Right atrium auricular region (tissue), 2 donors: ENCODE measurements at regions not wholly inside any gene's neighbourhood (a gene's known extent, or its start where the extent isn't known, plus 50 kb on each side); places are given as distances from the start of the nearest gene placed in this dataset.

Source experiments
- DNase-seq: peaks from one replicate; pipeline ENCODE4 v3.0.0-alpha.2; 2019; ENCODE audit warnings: low spot score
- H3K27ac ChIP-seq, 2 donors: fragments of 200-600 bp; sonication (generic); 1 replicate in 1 of 2; 2 replicates in 1 of 2; pipeline ENCODE4 v1.5.1; 2016 to 2019
- H3K27me3 ChIP-seq, 2 donors: fragments of 200-600 bp; sonication (generic); one replicate each; pipeline versions ENCODE4 v1.5.1 to v1.6.0; 2017 to 2019
- H3K36me3 ChIP-seq: fragments of 200-600 bp; sonication (generic); one replicate; pipeline ENCODE4 v1.5.1; 2016
- H3K4me1 ChIP-seq, 2 donors: fragments of 200-600 bp; sonication (generic); one replicate each; pipeline versions ENCODE4 v1.5.1 to v1.6.0; 2017 to 2019
- H3K4me3 ChIP-seq, 2 donors: fragments of 200-600 bp; sonication (generic); 1 replicate in 1 of 2; 2 replicates in 1 of 2; pipeline ENCODE4 v1.5.1; 2017 to 2019; ENCODE audit warnings: mild to moderate bottlenecking in 1 of 2, moderate library complexity in 1 of 2
- H3K9me3 ChIP-seq, 2 donors: fragments of 200-600 bp; sonication (generic); one replicate each; pipeline ENCODE4 v1.5.1; 2019
- CTCF ChIP-seq, 2 donors: fragments of 200-600 bp; sonication (generic); IDR thresholded peaks; one replicate each; pipeline ENCODE4 v1.5.1; 2019; ENCODE audit warnings: antibody characterized with exemption in 2 of 2

- Histone ChIP-seq H3K27me3 (no peaks in the 10 kb centered on the region), H3K4me3 (no peak overlapping the region), H3K4me1 (no peaks in the 10 kb centered on the region), H3K27ac (no peak overlapping the region), H3K9me3 (no peaks in the 10 kb centered on the region), H3K36me3 (no peaks in the 10 kb centered on the region)
- TF ChIP-seq CTCF (IDR thresholded peaks at IDR 0.05) = no peak
- no peak for DNase-seq
Observed at GRCh38 chr20:22944062-22944461, 91.0 kb upstream of the SSTR4 start.

GRCh38 chr20:22944936-22945335 is 90.2 kb upstream of the SSTR4 start:
- H3K4me1 ChIP-seq = no peaks in the 10 kb centered on the region
- no peaks in the 10 kb centered on the region for H3K36me3 ChIP-seq
- no peak overlapping the region for H3K27ac ChIP-seq
- no peak for TF ChIP-seq CTCF (IDR thresholded peaks at IDR 0.05)
- no peak for DNase-seq
- no peaks in the 10 kb centered on the region for H3K27me3 ChIP-seq
- no peaks in the 10 kb centered on the region for H3K9me3 ChIP-seq
- no peak overlapping the region for H3K4me3 ChIP-seq

- no peak for TF ChIP-seq CTCF (IDR thresholded peaks at IDR 0.05)
- DNase-seq = no peak
Observed at GRCh38 chr20:22946596-22946995, 88.5 kb upstream of the SSTR4 start.

GRCh38 chr20:22949331-22950109 is 85.6 kb upstream of the SSTR4 start:
- no peak overlapping the region for H3K4me3 ChIP-seq
- H3K27me3 ChIP-seq = no peaks in the 10 kb centered on the region
- TF ChIP-seq CTCF (IDR thresholded peaks at IDR 0.05) = no peak
- no peaks in the 10 kb centered on the region for H3K36me3 ChIP-seq
- no peaks in the 10 kb centered on the region for H3K9me3 ChIP-seq
- H3K27ac ChIP-seq = no peak overlapping the region
- no peaks in the 10 kb centered on the region for H3K4me1 ChIP-seq
- no peak for DNase-seq

More at GRCh38 chr20:22946596-22946995, 88.5 kb upstream of the SSTR4 start:
- no peaks in the 10 kb centered on the region for H3K36me3 ChIP-seq
- no peaks in the 10 kb centered on the region for H3K4me1 ChIP-seq
- H3K4me3 ChIP-seq = no peak overlapping the region
- H3K27me3 ChIP-seq = no peaks in the 10 kb centered on the region
- H3K27ac ChIP-seq = no peak overlapping the region
- H3K9me3 ChIP-seq = no peaks in the 10 kb centered on the region

- Histone ChIP-seq H3K27me3 (no peaks in the 10 kb centered on the region), H3K4me1 (no peaks in the 10 kb centered on the region), H3K27ac (no peak overlapping the region), H3K36me3 (no peaks in the 10 kb centered on the region), H3K4me3 (no peak overlapping the region), H3K9me3 (no peaks in the 10 kb centered on the region)
- DNase-seq = no peak
- TF ChIP-seq CTCF (IDR thresholded peaks at IDR 0.05) = no peak
Observed at GRCh38 chr20:22951966-22952365, 83.1 kb upstream of the SSTR4 start.

GRCh38 chr20:22954661-22955060 is 80.5 kb upstream of the SSTR4 start:
- H3K27me3 ChIP-seq = no peaks in the 10 kb centered on the region
- no peaks in the 10 kb centered on the region for H3K9me3 ChIP-seq
- no peaks in the 10 kb centered on the region for H3K36me3 ChIP-seq
- H3K27ac ChIP-seq = no peak overlapping the region
- no peaks in the 10 kb centered on the region for H3K4me1 ChIP-seq
- no peak for TF ChIP-seq CTCF (IDR thresholded peaks at IDR 0.05)
- no peak overlapping the region for H3K4me3 ChIP-seq
- no peak for DNase-seq
